ENCODE measurements at regions not wholly inside any gene's neighbourhood (a gene's known extent, or its start where the extent isn't known, plus 50 kb on each side); places are given as distances from the start of the nearest gene placed in this dataset.
"Not testable (repeated sequence)": the region's sequence is repeated elsewhere in the genome, so short reads cannot be mapped to it uniquely, and the experiment has no call there.

DNA sequence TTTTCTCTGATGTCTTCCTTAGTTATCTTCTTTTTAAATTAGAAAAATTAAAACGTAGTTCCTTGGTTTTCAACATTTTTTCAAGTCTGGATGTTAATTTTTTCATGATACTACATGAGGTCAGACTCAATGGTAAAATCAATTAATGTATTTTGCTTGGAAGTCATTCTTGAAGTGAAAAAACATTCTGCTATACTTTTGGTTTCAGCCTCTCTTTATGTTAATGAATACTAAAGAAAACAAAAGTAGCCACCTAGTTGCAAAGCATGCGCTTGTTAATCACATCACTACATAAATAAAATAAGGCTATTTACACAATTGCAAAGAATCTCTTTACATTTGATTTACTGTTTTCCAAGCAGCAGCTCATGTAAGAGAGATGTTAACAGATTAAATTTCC is 170.4 kb downstream of the LIPI start:
- H3K4me3 ChIP-seq (ENCODE audit: control insufficient read depth in 2 of 3, extremely low read depth in 1 of 3, insufficient read depth in 2 of 3, low read depth in 1 of 3, low read length in 3 of 3): no peak overlapping the region
- H3K9me3 ChIP-seq (ENCODE audit: control insufficient read depth, low read depth, low read length): no peaks in the 10 kb centered on the region
- no peak overlapping the region for H2AFZ ChIP-seq (ENCODE audit: control insufficient read depth, low read length)
- H3K36me3 ChIP-seq (ENCODE audit: control insufficient read depth in 2 of 2, extremely low read depth in 1 of 2, insufficient read depth in 2 of 2, low read length in 2 of 2): no peaks in the 10 kb centered on the region
- no peaks in the 10 kb centered on the region for H4K20me1 ChIP-seq (ENCODE audit: control insufficient read depth, extremely low read depth, insufficient read depth, low read length)
- DNase-seq (ENCODE audit: low read depth, low spot score) (no peak), FAIRE-seq (no peak)
- H3K27me3 ChIP-seq (ENCODE audit: control insufficient read depth, extremely low read depth, insufficient read depth, low read length): no peaks in the 10 kb centered on the region
- H3K79me2 ChIP-seq (ENCODE audit: control insufficient read depth, insufficient read depth, low read length): no peaks in the 10 kb centered on the region
- H3K9me1 ChIP-seq (ENCODE audit: control insufficient read depth, extremely low read depth, insufficient read depth, low read length): no peaks in the 10 kb centered on the region
- no peaks in the 10 kb centered on the region for H3K4me1 ChIP-seq (ENCODE audit: control insufficient read depth, extremely low read depth, insufficient read depth, low read length)
- H3K4me2 ChIP-seq (ENCODE audit: control insufficient read depth, extremely low read depth, insufficient read depth, low read depth, low read length): no peak overlapping the region
- H3K9ac ChIP-seq (ENCODE audit: control insufficient read depth, extremely low read depth, insufficient read depth, low read length): no peak overlapping the region
- TF ChIP-seq, protein P1, sequence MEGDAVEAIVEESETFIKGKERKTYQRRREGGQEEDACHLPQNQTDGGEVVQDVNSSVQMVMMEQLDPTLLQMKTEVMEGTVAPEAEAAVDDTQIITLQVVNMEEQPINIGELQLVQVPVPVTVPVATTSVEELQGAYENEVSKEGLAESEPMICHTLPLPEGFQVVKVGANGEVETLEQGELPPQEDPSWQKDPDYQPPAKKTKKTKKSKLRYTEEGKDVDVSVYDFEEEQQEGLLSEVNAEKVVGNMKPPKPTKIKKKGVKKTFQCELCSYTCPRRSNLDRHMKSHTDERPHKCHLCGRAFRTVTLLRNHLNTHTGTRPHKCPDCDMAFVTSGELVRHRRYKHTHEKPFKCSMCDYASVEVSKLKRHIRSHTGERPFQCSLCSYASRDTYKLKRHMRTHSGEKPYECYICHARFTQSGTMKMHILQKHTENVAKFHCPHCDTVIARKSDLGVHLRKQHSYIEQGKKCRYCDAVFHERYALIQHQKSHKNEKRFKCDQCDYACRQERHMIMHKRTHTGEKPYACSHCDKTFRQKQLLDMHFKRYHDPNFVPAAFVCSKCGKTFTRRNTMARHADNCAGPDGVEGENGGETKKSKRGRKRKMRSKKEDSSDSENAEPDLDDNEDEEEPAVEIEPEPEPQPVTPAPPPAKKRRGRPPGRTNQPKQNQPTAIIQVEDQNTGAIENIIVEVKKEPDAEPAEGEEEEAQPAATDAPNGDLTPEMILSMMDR (optimal IDR thresholded peaks at IDR 0.05 in 1 of 3, IDR thresholded peaks at IDR 0.05 in 1 of 3, conservative IDR thresholded peaks at IDR 0.05 in 1 of 3; ENCODE audit: extremely low read depth in 1 of 3, insufficient read depth in 2 of 3, low read length in 3 of 3): no peak
- no peak for TF ChIP-seq EZH2 (IDR thresholded peaks at IDR 0.05; ENCODE audit: low read length)
- no peak overlapping the region for H3K27ac ChIP-seq (ENCODE audit: control insufficient read depth, insufficient read depth, low read length)
- dilution Hi-C loops (cut with MboI; ENCODE audit: extremely low pct_ligation_motif_present, low sequenced_read_pairs): no loop called here

DNA sequence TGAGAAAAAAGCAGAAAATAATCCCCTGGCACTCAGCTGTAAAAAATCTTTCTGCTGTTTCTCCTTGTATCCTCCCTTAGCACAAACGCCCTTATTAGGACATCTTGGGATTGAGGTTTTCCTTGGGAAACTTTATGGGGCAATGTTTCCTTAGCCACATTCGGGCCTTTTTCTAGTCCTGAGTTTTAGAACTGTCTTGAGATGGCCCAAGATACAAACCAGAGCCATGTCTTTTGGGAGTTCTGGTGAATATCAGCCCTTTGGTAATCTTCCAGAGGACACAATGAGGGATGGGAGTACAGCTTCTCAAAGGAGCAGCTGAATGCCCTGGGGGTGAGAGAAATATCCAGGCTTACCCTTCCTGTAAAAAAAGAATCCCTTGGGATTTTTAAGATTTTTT is 182.1 kb downstream of the LIPI start:
- H3K9me3 ChIP-seq (ENCODE audit: control insufficient read depth, low read depth, low read length); H2AFZ ChIP-seq (ENCODE audit: control insufficient read depth, low read length); H3K27me3 ChIP-seq (ENCODE audit: control insufficient read depth, extremely low read depth, insufficient read depth, low read length); H3K9me1 ChIP-seq (ENCODE audit: control insufficient read depth, extremely low read depth, insufficient read depth, low read length); H3K4me2 ChIP-seq (ENCODE audit: control insufficient read depth, extremely low read depth, insufficient read depth, low read depth, low read length); H3K4me1 ChIP-seq (ENCODE audit: control insufficient read depth, extremely low read depth, insufficient read depth, low read length); H4K20me1 ChIP-seq (ENCODE audit: control insufficient read depth, extremely low read depth, insufficient read depth, low read length); H3K79me2 ChIP-seq (ENCODE audit: control insufficient read depth, insufficient read depth, low read length); H3K9ac ChIP-seq (ENCODE audit: control insufficient read depth, extremely low read depth, insufficient read depth, low read length); H3K4me3 ChIP-seq (ENCODE audit: control insufficient read depth in 2 of 3, extremely low read depth in 1 of 3, insufficient read depth in 2 of 3, low read depth in 1 of 3, low read length in 3 of 3); H3K27ac ChIP-seq (ENCODE audit: control insufficient read depth, insufficient read depth, low read length); DNase-seq (ENCODE audit: low read depth, low spot score); H3K36me3 ChIP-seq (ENCODE audit: control insufficient read depth in 2 of 2, extremely low read depth in 1 of 2, insufficient read depth in 2 of 2, low read length in 2 of 2); dilution Hi-C loops (cut with MboI; ENCODE audit: extremely low pct_ligation_motif_present, low sequenced_read_pairs); FAIRE-seq: not testable (repeated sequence)

DNA sequence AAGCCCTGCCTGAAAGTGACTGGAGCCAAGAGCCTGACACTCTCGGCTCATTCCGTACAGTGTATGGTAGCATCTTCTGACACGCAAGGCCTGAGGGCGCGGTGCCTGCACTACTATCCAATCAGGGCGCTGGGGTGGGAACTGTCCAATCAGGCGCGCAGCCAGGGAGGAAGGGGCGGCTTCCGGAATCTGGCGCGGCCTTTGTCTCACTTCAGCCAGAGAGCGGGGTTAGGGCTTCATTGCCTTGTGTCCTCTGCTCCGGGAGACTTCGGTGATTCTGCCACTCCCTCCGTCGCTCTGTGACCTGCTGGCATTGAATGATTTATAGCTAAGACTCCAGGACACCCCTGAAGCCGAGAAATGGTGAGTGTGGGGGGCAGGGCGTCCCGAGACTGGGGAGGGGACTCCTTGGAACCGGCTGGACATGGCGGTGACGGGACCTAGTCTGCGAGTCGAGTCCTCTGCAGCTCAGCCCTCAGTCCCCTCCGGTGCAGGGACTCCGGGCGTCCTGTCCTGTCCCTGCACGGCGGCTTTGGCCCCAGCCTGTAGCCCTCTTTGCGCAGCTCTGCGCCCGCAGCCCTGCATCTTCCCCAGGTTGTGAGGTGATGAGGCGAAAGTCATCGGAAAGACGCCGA is 183.4 kb downstream of the LIPI start:
- FAIRE-seq (peak; percentile 29), DNase-seq (ENCODE audit: low read depth, low spot score) (peak; percentile 36)
- H4K20me1 ChIP-seq (ENCODE audit: control insufficient read depth, extremely low read depth, insufficient read depth, low read length); H3K27ac ChIP-seq (ENCODE audit: control insufficient read depth, insufficient read depth, low read length); H3K9me3 ChIP-seq (ENCODE audit: control insufficient read depth, low read depth, low read length); H3K36me3 ChIP-seq (ENCODE audit: control insufficient read depth in 2 of 2, extremely low read depth in 1 of 2, insufficient read depth in 2 of 2, low read length in 2 of 2); H3K9me1 ChIP-seq (ENCODE audit: control insufficient read depth, extremely low read depth, insufficient read depth, low read length); dilution Hi-C loops (cut with MboI; ENCODE audit: extremely low pct_ligation_motif_present, low sequenced_read_pairs); H3K27me3 ChIP-seq (ENCODE audit: control insufficient read depth, extremely low read depth, insufficient read depth, low read length); H3K79me2 ChIP-seq (ENCODE audit: control insufficient read depth, insufficient read depth, low read length); H3K4me1 ChIP-seq (ENCODE audit: control insufficient read depth, extremely low read depth, insufficient read depth, low read length): not testable (repeated sequence)
- Histone ChIP-seq H3K4me2 (ENCODE audit: control insufficient read depth, extremely low read depth, insufficient read depth, low read depth, low read length) (peak overlapping the region; percentile 54), H3K4me3 (ENCODE audit: control insufficient read depth in 2 of 3, extremely low read depth in 1 of 3, insufficient read depth in 2 of 3, low read depth in 1 of 3, low read length in 3 of 3) (peak overlapping the region; percentile 58 to 64 (median 61)), H3K9ac (ENCODE audit: control insufficient read depth, extremely low read depth, insufficient read depth, low read length) (peak overlapping the region; percentile 33), H2AFZ (ENCODE audit: control insufficient read depth, low read length) (peak overlapping the region; percentile 90)

DNA sequence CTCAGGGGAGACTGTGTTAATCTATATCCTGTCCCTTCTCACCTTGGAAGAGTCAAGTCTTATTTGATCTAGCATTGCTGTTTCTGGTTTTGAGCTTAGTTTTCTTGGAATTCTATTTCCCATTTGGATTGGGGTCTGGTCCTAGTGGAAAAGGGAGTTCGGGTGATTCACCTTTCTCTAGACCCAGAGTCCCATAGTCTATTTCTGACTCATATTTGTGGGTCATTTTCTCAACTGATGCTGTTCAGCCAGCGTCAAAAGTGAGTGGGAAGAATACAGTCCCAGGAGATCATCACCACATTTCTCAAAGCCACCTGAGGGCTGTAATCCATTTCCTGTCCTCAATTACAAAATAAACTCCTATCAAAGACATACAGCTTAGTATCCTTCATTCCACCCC is 190.6 kb downstream of the LIPI start:
- H4K20me1 ChIP-seq (ENCODE audit: control insufficient read depth, extremely low read depth, insufficient read depth, low read length); H3K27me3 ChIP-seq (ENCODE audit: control insufficient read depth, extremely low read depth, insufficient read depth, low read length); FAIRE-seq; H3K9ac ChIP-seq (ENCODE audit: control insufficient read depth, extremely low read depth, insufficient read depth, low read length); dilution Hi-C loops (cut with MboI; ENCODE audit: extremely low pct_ligation_motif_present, low sequenced_read_pairs); H3K9me3 ChIP-seq (ENCODE audit: control insufficient read depth, low read depth, low read length); H3K36me3 ChIP-seq (ENCODE audit: control insufficient read depth in 2 of 2, extremely low read depth in 1 of 2, insufficient read depth in 2 of 2, low read length in 2 of 2); H3K4me3 ChIP-seq (ENCODE audit: control insufficient read depth in 2 of 3, extremely low read depth in 1 of 3, insufficient read depth in 2 of 3, low read depth in 1 of 3, low read length in 3 of 3); H3K9me1 ChIP-seq (ENCODE audit: control insufficient read depth, extremely low read depth, insufficient read depth, low read length); H3K4me1 ChIP-seq (ENCODE audit: control insufficient read depth, extremely low read depth, insufficient read depth, low read length); DNase-seq (ENCODE audit: low read depth, low spot score); H3K4me2 ChIP-seq (ENCODE audit: control insufficient read depth, extremely low read depth, insufficient read depth, low read depth, low read length); H2AFZ ChIP-seq (ENCODE audit: control insufficient read depth, low read length); H3K27ac ChIP-seq (ENCODE audit: control insufficient read depth, insufficient read depth, low read length); H3K79me2 ChIP-seq (ENCODE audit: control insufficient read depth, insufficient read depth, low read length): not testable (repeated sequence)

Measured in keratinocyte (primary cell).